Peyer's patch (tissue), 4 donors: ENCODE measurements at regions not wholly inside any gene's neighbourhood (a gene's known extent, or its start where the extent isn't known, plus 50 kb on each side); places are given as distances from the start of the nearest gene placed in this dataset.

Experiments used
- DNase-seq, 3 donors: peaks; one replicate each; pipeline ENCODE4 v3.0.0-alpha.2; 2017 to 2019
- H3K27ac ChIP-seq, 4 donors: fragments of 200-600 bp; sonication (generic); one replicate each; pipeline ENCODE4 v1.5.1; 2016 to 2019
- H3K27me3 ChIP-seq, 2 donors: fragments of 200-600 bp; sonication (generic); one replicate each; pipeline ENCODE4 v1.5.1; 2019
- H3K36me3 ChIP-seq, 3 donors: fragments of 200-600 bp; sonication (generic); one replicate each; pipeline ENCODE4 v1.5.1; 2016 to 2019
- H3K4me1 ChIP-seq, 4 donors: fragments of 200-600 bp; sonication (generic); one replicate each; pipeline ENCODE4 v1.5.1; 2016 to 2019
- H3K4me3 ChIP-seq, 4 donors: fragments of 200-600 bp; sonication (generic); 1 replicate in 3 of 4; 2 replicates in 1 of 4; pipeline ENCODE4 v1.5.1; 2016 to 2019; ENCODE audit warnings: mild to moderate bottlenecking in 1 of 4
- H3K9me3 ChIP-seq, 4 donors: fragments of 200-600 bp; sonication (generic); one replicate each; pipeline ENCODE4 v1.5.1; 2016 to 2019; ENCODE audit warnings: mild to moderate bottlenecking in 1 of 4
- CTCF ChIP-seq, 6 experiments: fragments of 450-650 bp in 4 of 6; fragments of 200-600 bp in 2 of 6; sonication (generic) in 1 of 6; IDR thresholded peaks; one replicate each; pipeline ENCODE4 v1.5.1; 2017 to 2019; ENCODE audit warnings: antibody characterized with exemption in 6 of 6, mild to moderate bottlenecking in 3 of 6, moderate library complexity in 1 of 6
- POLR2A ChIP-seq, 2 donors: fragments of 450-650 bp; IDR thresholded peaks; one replicate each; pipeline ENCODE4 v1.5.1; 2017; ENCODE audit warnings: antibody characterized with exemption in 2 of 2, mild to moderate bottlenecking in 2 of 2, moderate library complexity in 2 of 2

- H3K4me1 ChIP-seq: no peaks in the 10 kb centered on the region
- DNase-seq: no peak
- no peak overlapping the region for H3K4me3 ChIP-seq
- H3K9me3 ChIP-seq: peaks cover 0 to 4% (median 0%) of the 10 kb centered on the region in 4 donors
- no peak overlapping the region for H3K27ac ChIP-seq
- no peaks in the 10 kb centered on the region for H3K27me3 ChIP-seq
- H3K36me3 ChIP-seq: no peaks in the 10 kb centered on the region
- TF ChIP-seq POLR2A (IDR thresholded peaks at IDR 0.05) (no peak), CTCF (IDR thresholded peaks at IDR 0.05) (no peak)
These were observed 333.2 kb downstream of the CASP12 start for GRCh38 chr11:104564921-104565582.

GRCh38 chr11:104556606-104557301, 341.5 kb downstream of the CASP12 start:
- H3K4me1 ChIP-seq: no peaks in the 10 kb centered on the region
- no peak overlapping the region for H3K27ac ChIP-seq
- no peak for DNase-seq
- TF ChIP-seq POLR2A (IDR thresholded peaks at IDR 0.05): no peak
- TF ChIP-seq CTCF (IDR thresholded peaks at IDR 0.05): no peak
- H3K36me3 ChIP-seq: no peaks in the 10 kb centered on the region
- H3K9me3 ChIP-seq: no peaks in the 10 kb centered on the region
- no peaks in the 10 kb centered on the region for H3K27me3 ChIP-seq
- H3K4me3 ChIP-seq: no peak overlapping the region

DNA sequence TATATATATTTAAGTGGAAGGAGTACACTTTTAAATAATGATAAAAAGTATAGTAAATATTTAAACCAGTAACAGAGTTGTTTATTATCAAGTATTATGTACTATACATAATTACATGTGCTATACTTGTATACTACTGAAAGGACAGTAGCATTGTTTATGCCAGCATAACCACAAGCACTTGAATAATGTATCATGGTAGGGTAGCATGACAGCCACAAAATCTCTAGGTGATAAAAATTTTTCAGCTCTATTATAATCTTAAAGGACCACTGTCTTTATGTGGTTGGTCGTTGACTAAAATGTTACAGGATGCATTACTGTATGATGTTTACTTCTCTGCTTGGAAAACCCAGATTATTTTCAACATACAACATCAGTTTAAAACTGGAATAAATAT, 349.2 kb downstream of the CASP12 start:
- no peak for DNase-seq
- TF ChIP-seq CTCF (IDR thresholded peaks at IDR 0.05) (no peak), POLR2A (IDR thresholded peaks at IDR 0.05) (no peak)
- no peak overlapping the region for H3K27ac ChIP-seq
- no peaks in the 10 kb centered on the region for H3K27me3 ChIP-seq
- H3K4me1 ChIP-seq: no peaks in the 10 kb centered on the region
- H3K9me3 ChIP-seq: no peaks in the 10 kb centered on the region
- no peak overlapping the region for H3K4me3 ChIP-seq
- no peaks in the 10 kb centered on the region for H3K36me3 ChIP-seq

DNA sequence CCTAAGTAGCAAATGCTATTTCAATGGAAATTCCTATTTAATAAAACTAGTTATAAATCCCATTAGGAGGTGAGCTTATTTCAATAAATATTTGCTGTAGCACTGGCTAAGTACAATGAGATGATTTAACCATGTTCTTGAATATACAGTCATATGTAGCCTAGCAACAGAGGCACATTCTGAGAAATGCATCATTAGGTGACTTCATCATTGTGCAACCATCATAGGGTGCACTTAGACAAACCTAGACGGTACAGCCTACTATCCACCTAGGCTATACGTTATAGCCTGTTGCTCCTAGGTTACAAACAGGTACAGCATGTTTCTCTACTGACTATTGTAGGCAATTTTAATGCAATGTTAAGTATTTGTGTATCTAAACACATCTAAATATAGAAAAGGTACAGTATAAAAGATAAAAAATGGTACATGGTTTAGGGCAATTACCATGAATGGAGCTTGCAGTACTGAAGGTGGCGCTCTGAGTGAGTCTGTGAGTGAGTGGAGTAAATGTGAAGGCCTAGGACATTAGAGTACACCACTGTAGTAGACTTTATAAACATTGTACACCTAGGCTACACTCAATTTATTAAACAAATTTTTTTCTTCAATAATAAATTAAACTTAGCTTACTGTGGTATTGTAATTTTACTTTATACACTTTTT, 350.1 kb downstream of the CASP12 start:
- Histone ChIP-seq H3K27ac (no peak overlapping the region), H3K36me3 (no peaks in the 10 kb centered on the region), H3K4me1 (no peaks in the 10 kb centered on the region), H3K27me3 (no peaks in the 10 kb centered on the region), H3K4me3 (no peak overlapping the region), H3K9me3 (no peaks in the 10 kb centered on the region)
- TF ChIP-seq POLR2A (IDR thresholded peaks at IDR 0.05) (no peak), CTCF (IDR thresholded peaks at IDR 0.05) (no peak)
- DNase-seq: no peak

DNA sequence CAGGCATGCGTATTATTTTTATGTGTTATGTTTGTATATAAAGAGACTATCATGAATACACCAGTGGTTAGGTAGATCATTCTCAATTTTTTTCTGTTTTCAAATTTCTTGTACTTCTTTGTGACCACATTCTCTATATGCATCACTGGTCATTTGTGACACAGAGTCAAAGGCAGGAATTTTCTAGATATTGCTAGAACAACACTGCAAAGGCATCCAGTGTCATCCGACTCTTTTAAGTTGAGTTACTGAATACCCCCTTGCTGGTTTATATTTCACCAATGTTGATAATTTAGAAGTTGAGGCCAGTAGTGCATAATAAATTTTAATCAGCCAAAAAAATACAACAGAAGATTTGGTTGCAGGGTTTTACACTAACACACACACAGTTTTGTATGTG, 351.8 kb downstream of the CASP12 start:
- no peak overlapping the region for H3K4me3 ChIP-seq
- no peaks in the 10 kb centered on the region for H3K4me1 ChIP-seq
- H3K27me3 ChIP-seq: no peaks in the 10 kb centered on the region
- H3K36me3 ChIP-seq: no peaks in the 10 kb centered on the region
- H3K27ac ChIP-seq: no peak overlapping the region
- TF ChIP-seq POLR2A (IDR thresholded peaks at IDR 0.05) (no peak), CTCF (IDR thresholded peaks at IDR 0.05) (no peak)
- DNase-seq: no peak
- H3K9me3 ChIP-seq: no peaks in the 10 kb centered on the region
